HuH-7.5 (cell line): ENCODE measurements at regions not wholly inside any gene's neighbourhood (a gene's known extent, or its start where the extent isn't known, plus 50 kb on each side); places are given as distances from the start of the nearest gene placed in this dataset.
"Not testable (repeated sequence)": the region's sequence is repeated elsewhere in the genome, so short reads cannot be mapped to it uniquely, and the experiment has no call there.

Experiments used
- DNase-seq: peaks from one replicate; pipeline ENCODE4 v3.0.0; 2011; ENCODE audit warnings: low spot score

DNA sequence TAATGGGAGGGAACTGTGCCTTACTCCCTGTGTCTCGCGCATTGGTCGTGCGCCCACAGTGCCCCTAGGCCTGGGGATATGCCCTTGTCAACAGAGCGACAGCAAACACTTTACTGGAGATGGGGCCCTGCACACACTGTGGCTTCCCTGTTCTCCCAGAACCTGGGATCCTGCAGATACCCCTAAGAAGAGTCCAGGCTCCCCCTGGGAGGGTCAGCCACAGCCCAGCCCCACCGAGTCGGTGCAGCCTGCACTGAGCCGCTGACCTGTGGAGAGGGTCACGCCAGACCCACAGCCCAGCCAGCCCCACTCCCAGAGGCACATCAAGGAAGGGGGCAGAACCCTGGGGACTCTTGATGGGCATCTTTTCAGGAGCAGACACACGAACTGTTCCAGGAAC is 480.3 kb downstream of the TMEM121 start:
- DNase-seq = not testable (repeated sequence)

DNA sequence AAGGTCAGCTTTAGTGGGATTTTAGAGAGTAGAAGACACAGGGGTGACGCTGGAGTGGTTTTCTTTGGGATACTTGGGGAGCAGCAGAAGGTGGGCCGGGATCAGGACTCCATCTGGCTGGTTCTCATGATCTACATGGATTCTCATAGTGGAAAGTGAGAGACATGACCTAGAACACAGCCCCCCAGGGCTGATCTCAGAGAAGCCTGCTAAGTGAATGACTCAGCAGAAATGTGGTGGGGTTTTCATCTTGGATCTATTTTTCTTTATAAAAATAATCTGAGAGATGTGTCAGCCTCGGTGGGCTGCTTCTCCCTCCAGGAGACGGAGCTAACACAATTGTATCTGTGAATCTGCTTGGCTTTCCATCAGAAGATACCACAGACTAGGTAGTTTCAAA is 484.4 kb downstream of the TMEM121 start:
- DNase-seq = no peak

DNA sequence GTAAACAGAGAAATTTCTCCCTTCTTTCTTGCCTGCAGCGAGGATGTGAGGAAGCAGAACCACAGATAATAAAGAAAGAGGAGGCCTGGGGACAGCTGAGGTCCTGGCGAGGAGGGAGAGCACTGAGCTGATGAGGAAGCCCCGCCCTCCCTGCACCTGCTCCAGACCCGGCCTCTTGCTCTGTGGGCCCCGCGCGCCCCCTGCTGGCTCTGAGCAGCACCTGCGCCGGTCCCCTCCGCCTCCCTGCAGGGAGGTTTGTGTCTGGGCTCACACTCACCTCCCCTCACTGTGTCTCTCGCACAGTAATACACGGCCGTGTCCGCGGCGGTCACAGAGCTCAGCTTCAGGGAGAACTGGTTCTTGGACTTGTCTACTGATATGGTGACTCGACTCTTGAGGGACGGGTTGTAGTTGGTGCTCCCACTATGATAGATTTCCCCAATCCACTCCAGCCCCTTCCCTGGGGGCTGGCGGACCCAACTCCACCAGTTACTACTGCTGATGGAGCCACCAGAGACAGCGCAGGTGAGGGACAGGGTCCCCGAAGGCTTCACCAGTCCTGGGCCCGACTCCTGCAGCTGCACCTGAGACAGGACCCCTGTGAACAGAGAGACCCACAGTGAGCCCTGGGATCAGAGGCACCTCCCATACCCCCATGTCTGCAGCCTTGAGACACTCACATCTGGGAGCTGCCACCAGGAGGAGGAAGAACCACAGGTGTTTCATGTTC is 485.4 kb downstream of the TMEM121 start:
- peak; percentile 13 for DNase-seq

DNA sequence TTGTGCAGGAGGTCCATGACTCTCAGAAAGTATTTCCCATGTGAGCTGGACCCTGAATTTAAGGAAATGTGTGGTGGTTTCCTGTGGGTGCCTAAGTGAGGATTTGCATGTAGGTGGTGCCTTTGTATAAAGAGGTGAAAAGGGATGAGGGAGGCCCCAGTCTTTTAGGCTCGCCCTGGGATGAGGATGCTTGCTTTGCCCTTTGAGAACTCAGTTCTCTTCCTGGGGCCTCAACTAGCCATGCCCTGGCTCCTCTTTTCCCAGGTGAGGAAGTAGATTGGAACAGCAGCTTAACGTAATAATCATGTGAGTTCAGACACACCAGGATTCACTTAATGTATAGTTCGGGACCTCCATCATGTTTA is 486.0 kb downstream of the TMEM121 start:
- not testable (repeated sequence) for DNase-seq

DNA sequence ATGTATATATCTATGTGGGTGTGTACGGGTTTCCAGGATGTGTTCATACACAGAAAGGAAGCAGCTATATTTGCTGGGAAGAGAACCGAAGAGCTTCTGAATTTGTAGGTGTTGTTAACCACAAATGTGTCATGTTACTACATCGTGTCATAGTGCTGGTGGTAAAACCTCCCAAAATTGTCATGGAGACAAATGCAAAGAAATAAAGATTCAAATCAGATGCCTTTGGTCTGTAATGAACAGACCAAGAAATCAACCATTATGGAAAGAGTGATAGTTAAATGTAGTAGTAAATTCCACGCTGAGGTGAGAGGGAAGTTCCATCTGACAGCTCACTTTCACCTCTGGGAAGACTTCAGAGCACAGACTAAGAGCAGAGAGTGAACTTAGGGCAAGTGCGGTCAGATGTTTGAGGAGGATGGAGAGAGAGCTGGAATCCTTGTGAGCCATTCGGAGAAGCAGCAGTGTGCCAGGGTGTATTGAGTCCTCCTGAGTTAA is 487.5 kb downstream of the TMEM121 start:
- DNase-seq = no peak

DNA sequence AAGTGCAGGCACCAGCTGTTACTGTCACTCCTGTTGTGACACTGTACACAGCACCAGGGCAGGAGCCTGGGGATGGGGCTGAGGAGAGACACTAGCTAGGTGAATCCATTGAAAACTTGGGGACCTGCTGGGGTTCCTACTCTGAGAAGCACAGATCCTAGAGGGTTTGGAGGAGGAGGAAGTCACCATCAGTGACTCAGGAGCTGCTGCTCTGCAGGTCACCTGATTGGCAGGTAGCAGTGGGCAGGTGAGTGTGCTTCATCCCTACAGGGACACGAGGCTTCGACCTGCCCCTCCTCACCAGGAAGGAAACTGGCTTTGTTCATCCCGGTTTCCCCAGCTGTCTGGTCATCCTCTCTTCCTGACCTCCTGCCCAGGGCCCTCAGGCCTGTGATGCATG is 491.6 kb downstream of the TMEM121 start:
- not testable (repeated sequence) for DNase-seq

DNA sequence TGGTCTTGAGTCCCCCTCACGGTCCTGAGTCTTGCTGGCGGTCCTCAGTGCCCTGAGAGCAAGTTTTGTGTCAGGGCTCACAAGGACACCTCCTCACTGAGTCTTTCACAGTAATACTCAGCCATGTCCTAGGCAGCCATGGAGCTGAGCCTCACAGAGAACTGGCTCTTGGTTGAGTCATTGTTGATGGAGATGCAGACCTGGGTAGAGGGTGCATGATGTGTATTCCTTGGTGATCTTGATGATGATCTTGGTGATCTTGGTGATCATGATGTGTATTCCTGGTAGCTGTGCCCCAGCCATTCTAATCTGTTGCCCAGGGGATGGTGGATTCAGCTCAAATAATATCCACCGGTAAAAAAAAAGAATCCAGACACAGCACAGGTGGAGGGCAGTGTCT is 495.4 kb downstream of the TMEM121 start:
- no peak for DNase-seq

DNA sequence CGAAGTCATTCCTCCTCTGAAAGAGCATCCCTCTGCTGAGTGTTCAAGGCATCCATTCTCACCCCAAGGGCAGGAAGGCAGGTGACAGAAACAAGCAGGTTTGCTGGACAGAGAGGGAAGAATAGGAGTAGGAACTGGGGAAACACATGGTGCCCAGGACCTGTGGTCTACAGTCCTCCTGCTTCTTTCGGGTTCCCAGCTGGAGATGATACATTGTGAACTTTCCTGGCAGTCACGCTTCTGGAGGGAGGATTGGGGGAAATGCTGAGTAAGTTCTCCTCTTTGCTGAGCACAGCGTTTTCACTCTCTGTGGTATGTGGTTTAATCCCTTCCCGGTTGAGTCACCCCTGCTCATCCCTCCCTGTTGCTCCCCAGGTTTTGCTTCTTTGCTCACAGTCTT is 496.3 kb downstream of the TMEM121 start:
- not testable (repeated sequence) for DNase-seq

DNA sequence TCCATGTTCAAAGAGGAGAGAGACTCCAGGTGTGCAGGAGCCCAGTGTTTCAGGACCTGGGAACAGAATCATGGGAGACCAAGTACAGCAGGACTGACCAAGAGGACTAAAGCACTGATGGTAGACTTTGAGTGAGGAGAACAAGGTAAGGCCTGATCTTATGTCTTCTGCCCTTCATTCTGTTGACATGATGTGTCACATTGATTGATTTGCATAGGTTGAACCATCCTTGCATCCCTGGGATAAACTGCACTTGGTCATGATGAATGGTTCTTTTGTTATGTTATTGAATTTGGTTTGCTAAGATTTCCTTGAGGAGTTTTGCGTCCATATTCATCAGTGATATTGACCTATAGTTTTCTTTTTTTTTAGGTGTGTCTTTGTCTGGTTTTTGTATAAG is 497.0 kb downstream of the TMEM121 start:
- DNase-seq = no peak

DNA sequence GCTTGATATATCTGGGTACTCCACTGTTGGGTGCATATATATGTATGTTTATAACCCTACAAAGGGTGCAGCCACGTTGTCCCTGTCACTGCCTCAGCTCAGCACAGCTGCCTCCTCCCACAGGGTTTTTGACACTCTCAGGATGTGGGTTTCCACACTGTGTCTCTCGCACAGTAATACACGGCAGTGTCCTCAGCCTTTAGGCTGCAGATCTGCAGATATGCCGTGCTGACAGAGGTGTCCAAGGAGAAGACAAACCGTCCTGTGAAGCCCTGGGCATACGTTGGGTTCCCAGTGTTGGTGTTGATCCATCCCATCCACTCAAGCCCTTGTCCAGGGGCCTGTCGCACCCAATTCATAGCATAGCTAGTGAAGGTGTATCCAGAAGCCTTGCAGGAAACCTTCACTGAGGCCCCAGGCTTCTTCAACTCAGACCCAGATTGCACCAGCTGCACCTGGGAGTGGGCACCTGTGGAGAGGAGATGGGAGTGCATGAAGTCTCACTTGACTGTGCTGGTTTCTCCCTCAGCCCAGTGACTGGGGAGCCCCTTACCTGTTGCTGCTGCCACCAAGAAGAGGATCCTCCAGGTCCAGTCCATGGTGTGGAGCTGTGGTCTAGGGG is 498.7 kb downstream of the TMEM121 start:
- no peak for DNase-seq

DNA sequence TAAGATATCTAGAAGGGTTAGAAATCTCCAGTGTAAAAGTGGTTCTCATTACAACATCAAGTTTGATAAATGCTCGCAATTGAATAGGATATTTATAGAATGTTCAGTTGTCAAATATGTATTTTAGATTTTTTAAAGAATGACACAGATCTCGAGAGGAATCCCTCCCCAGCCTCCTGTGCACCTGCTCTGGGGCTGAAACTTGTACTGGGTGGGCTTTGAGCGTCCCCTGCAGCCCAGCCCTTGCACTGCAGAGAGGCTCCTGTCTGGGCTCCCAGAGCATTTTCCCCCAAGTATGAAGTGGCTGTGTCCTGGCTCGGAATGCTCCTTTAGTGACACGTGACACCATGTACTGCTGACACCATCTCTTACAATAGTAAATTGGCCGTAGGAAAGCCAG is 499.6 kb downstream of the TMEM121 start:
- DNase-seq = no peak

DNA sequence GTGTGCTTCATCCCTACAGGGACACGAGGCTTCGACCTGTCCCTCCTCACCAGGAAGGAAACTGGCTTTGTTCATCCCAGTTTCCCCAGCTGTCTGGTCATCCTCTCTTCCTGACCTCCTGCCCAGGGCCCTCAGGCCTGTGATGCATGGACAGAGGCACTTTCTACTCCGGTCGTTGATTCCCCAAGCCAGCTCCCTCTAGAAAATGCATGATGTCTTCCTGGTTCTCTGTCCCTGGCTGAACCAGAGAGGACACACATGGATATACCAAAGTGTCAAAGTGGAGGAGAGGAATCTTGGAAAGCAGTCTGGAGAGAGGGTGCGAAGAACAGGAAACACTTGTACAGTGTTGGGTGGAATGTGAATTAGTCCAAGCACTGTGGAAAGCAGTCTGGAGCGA is 501.4 kb downstream of the TMEM121 start:
- not testable (repeated sequence) for DNase-seq

DNA sequence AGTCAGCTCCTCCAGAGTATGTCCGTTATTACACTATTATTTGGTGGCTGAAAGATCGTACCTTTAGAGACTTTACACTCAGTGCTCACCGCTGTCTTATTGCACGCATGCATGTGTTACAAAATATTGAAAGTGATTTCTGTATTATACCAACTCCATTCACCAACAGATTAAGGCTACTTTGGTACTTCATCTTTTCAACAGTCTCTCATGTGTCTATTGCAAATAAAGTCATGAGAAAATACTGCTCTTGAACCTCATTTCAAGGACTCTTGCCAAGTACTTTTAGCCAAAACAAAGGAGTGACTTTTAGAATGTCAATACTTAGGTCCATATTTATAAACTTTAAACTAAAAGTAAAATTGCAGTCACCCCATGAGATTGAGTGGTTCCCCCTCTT is 503.6 kb downstream of the TMEM121 start:
- no peak for DNase-seq

DNA sequence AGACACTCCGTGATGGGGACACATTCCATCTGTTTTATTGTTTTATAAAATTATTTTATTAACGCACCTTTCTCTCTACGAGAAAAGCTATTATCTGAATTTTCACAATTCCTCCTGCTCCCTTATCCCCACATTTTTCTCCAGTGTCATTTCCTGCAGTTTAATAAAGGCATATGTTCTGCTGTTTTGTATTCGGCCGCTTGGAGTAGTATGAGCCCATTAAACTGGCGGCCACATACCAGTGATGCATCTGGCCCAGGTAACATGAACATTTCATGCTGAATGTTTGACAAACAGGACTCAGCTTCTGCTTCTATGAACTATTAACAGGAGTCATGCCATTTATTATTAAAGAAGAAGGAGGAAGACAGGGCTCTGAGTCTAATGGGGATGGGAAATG is 511.0 kb downstream of the TMEM121 start:
- no peak for DNase-seq

DNA sequence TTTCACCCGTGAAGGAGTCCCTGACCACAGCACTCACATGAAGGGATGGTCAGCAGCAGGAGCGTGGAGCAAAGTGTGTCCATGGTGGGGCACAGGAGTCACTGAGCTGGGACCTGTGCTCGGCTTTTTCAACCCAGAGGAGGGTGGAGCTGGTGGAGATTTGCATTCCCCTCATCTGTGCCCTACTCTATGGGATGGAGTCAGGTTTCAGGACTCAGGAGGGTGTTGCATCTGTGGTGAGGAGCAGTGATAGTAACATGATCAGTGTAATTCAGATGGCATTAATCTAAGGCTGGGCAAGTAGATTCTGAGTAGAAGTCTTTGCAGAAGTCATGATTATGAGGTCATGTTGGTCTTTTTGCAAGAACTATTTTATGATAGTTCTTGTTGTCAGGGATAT is 511.9 kb downstream of the TMEM121 start:
- DNase-seq = no peak

DNA sequence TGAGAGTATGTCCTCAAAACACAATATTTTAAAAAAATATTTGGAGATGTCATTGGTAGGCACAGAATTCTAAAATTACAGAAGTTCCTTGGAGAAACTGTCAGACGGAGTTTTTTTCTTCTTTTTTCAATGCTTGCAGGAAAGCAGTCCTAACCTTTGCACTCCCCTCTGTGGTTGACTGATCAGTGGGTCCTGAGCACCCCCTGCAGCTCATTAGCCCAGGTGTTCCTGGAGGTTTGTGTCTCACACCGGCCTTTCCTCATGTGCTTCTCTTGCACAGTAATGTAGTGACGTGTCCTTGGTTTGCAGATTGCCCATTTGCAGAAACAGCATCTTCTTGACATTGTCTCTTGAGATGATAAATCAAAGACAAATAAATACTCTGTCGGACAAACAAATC is 513.0 kb downstream of the TMEM121 start:
- no peak for DNase-seq

DNA sequence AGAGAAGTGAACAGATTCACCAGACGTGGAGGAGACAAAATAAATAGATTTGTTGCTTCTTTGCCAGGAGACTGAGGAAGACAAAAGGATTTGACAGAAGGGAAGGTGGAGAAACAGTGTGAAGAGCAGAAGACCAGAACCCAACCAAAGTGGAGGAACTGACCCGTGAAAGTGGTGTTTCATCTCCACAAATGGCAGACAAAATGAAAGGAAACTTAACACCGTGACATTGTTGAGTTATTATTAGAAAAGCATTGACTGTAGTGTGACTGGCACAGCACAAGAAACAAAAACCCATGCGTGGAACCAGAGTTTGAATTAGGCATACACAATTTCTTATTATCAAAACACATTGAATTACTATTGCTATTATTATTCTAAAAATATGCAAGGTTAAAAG is 518.1 kb downstream of the TMEM121 start:
- DNase-seq = no peak

DNA sequence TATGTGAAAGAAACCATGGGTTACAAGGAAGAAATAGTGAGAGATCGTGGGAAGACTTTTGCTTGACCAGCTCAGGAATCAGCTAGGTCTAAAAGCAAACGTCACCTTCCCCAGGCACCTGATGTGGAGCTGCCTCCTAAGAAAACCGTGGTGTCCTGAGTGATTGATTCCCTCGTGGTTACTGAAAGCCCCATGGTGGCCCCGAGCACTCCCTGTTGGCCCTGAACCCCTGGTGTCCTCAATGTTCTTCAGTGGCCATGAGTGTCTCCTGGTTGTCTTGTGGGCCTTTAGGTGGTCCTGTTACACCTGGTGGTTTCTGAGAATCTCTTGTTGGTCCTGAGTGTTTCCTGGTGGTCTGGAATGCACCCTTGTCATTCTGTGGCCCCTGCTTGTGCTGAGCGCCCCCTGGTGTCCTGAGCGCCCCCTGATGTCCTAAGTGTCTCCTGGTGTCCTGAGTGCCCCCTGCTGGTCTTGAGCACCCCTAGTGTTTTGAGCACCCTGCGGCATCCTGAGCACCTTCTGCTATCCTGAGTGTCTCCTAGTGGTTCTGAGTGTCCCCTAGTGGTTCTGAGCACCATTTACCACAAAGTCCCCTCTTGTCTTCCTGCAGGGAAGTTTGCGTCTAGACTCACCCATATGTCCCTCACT is 518.7 kb downstream of the TMEM121 start:
- DNase-seq = peak; percentile 9

DNA sequence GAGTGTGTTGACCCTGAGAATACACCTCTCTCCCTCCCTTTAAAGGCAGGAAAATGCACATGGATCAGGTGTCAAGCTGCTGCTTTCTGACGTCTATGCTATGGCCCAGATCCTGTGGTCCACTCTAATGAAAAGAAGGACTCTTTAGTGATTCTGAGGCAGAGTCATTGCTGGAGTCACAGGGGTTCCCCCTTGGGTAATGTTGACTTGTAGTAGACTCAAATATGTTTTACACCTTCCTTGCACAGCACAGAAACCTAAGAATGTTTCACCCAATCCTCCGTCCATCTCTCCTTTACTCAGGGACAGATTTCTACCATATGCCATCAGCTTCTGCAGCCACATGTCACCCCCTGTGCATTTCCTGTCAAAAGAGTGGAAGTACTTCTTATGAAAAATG is 525.4 kb downstream of the TMEM121 start:
- DNase-seq = no peak

DNA sequence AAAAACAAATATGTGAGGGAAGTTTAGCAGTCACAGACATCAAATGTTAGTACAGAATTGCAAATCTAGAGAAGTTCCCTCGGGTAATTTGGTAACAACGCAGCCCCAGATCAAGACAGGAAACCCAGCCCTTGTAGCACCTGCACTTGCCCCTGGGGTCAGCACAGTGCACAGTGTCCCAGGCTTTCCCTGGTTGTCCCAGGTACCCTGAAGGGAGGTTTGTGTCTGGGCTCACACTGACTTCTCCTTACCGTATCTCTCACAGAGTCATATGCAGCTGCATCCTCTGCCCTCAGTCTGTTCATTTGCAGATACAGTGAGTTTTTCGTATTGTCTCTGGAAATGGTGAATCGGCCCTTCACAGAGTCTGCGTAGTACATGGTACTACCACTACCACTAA is 528.9 kb downstream of the TMEM121 start:
- no peak for DNase-seq

DNA sequence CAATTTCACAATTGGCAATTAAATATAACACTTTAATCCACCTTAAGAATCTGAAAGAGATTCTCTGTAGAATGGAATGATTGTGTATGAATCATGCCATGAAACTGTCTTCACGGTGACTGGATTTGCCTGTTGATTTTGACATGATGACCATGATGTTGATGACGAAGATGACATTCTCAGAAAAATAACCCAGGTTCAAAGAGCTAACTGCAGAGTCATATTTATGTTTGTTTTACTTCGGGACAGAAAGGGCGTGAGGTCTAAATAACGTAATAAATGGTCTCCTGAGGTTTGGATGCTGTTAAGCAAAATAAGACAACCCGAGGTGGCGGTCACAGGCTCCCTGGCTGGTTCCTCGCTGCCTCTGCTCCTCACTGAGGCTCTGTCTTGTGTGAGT is 532.0 kb downstream of the TMEM121 start:
- DNase-seq = no peak

DNA sequence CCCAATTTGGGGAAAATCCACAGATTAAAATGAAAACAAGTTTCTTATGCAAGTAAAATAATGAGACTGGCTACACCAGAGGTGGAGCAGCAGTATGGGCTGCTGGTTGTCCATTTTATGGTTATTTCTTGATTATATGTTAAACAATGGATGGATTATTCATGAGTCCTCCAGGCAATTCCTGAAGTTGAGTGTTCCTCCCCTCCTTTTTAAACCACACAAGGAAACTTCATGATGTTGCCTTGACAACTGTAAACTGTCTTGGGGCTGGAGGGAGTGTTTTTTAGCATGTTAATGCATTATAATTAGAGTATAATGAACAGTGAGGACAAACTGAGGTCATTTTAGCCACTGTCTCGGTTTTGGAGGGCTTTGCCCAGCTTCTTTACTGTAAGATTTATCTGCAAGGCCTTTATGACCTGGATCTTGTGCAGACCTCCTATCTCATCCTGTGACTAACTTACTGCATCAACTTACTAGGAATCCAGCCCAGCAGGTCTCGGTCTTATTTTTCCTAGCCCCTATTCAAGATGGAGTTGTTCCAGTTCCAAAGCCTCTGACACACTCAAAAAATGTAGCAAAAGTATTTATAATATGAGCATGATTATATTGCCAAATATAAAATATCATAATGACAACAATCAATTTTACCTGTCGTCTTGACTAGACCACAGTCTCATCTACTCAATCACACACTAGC is 534.0 kb downstream of the TMEM121 start:
- no peak for DNase-seq
